ENCODE measurements at regions not wholly inside any gene's neighbourhood (a gene's known extent, or its start where the extent isn't known, plus 50 kb on each side); places are given as distances from the start of the nearest gene placed in this dataset.

DNA sequence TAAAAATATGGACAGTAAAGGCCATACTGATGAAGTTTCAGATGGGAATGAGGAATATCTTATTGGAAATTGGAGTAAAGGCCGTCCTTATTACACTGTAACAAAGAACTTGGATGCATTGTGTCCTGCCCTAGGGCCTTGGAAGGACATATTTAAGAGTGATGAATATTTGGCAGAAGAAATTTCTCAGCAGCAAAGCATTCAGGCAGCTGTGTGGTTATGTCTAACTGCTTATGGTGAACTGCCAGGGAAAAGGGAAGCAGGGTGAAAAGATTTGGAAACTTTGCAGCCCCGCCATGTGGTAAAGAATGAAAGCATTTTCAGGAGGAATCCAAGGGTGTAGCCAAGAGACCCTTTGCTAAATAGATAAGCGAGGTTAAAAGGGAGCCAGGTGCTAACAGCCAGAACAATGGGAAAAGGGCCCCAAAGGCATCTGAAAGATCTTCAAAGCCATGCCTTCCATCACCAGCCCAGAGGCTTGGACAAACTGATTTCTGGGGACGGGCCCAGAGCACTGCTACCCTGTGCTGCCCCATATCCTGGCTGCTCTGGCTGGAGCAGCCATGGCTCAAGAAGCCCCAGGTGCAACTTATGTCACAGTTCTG lies 200.0 kb downstream of the PTPRU start:
- WGBS (ENCODE audit: low lambda C conversion rate), result 16% methylated on average over 4 of the region's 4 CpGs
- H3K9ac ChIP-seq (ENCODE audit: insufficient read depth, low read depth, low read length), result no peak overlapping the region
- DNase-seq (ENCODE audit: low spot score) (no peak), ATAC-seq (no peak), FAIRE-seq (no peak)
- no peaks in the 10 kb centered on the region for H3K79me2 ChIP-seq (ENCODE audit: insufficient read depth, low read length)
- peaks cover 7% of the 10 kb centered on the region for H3K4me1 ChIP-seq (ENCODE audit: insufficient read depth, low read length)
- no peaks in the 10 kb centered on the region; the same call in 1 of the 2 replicates for H3K9me3 ChIP-seq (ENCODE audit: low read length)
- no TSS peak for BruUV-seq (replicated peaks)
- ChIA-PET CTCF (ENCODE audit: low intra/inter-chr PET ratio, low total read pairs) (no interaction called here), POLR2A (no interaction called here)
- H3K27me3 ChIP-seq (ENCODE audit: control insufficient read depth in 1 of 2, insufficient read depth in 2 of 2, low read length in 2 of 2), result 0 out of 5 replicates have a peak, but pooled peaks cover 0 to 2% of the 10 kb centered on the region in 2 experiments
- TF ChIP-seq, protein P1, sequence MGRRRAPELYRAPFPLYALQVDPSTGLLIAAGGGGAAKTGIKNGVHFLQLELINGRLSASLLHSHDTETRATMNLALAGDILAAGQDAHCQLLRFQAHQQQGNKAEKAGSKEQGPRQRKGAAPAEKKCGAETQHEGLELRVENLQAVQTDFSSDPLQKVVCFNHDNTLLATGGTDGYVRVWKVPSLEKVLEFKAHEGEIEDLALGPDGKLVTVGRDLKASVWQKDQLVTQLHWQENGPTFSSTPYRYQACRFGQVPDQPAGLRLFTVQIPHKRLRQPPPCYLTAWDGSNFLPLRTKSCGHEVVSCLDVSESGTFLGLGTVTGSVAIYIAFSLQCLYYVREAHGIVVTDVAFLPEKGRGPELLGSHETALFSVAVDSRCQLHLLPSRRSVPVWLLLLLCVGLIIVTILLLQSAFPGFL (CRISPR knock-in tag; IDR thresholded peaks at IDR 0.05), result no peak
- TF ChIP-seq RBM22 (optimal IDR thresholded peaks at IDR 0.05; ENCODE audit: low read length) (no peak), DPF2 (CRISPR knock-in tag; IDR thresholded peaks at IDR 0.05; ENCODE audit: borderline replicate concordance, low read depth) (no peak), CHD2 (IDR thresholded peaks at IDR 0.05; ENCODE audit: low read depth, low read length) (no peak), ZNF343 (CRISPR knock-in tag; IDR thresholded peaks at IDR 0.05) (no peak), BRD4 (CRISPR knock-in tag; IDR thresholded peaks at IDR 0.05) (no peak), KDM3A (CRISPR knock-in tag; IDR thresholded peaks at IDR 0.05; ENCODE audit: low read depth) (no peak)
- TF ChIP-seq, protein P2, sequence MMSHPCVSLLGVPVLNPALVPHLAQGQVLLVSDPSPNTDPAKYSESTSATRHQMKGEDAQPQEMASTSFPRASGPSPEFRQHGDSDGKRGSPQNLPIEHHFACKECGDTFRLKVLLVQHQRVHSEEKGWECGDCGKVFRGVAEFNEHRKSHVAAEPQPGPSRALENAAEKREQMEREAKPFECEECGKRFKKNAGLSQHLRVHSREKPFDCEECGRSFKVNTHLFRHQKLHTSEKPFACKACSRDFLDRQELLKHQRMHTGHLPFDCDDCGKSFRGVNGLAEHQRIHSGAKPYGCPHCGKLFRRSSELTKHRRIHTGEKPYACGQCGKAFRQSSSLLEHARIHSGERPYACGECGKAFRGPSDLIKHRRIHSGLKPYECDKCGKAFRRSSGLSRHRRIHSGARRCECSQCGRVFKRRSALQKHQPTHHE (CRISPR knock-in tag; IDR thresholded peaks at IDR 0.05; ENCODE audit: borderline replicate concordance), result no peak
- TF ChIP-seq, protein P3, sequence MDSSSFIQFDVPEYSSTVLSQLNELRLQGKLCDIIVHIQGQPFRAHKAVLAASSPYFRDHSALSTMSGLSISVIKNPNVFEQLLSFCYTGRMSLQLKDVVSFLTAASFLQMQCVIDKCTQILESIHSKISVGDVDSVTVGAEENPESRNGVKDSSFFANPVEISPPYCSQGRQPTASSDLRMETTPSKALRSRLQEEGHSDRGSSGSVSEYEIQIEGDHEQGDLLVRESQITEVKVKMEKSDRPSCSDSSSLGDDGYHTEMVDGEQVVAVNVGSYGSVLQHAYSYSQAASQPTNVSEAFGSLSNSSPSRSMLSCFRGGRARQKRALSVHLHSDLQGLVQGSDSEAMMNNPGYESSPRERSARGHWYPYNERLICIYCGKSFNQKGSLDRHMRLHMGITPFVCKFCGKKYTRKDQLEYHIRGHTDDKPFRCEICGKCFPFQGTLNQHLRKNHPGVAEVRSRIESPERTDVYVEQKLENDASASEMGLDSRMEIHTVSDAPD (CRISPR knock-in tag; IDR thresholded peaks at IDR 0.05), result no peak
- TF ChIP-seq, protein P4, sequence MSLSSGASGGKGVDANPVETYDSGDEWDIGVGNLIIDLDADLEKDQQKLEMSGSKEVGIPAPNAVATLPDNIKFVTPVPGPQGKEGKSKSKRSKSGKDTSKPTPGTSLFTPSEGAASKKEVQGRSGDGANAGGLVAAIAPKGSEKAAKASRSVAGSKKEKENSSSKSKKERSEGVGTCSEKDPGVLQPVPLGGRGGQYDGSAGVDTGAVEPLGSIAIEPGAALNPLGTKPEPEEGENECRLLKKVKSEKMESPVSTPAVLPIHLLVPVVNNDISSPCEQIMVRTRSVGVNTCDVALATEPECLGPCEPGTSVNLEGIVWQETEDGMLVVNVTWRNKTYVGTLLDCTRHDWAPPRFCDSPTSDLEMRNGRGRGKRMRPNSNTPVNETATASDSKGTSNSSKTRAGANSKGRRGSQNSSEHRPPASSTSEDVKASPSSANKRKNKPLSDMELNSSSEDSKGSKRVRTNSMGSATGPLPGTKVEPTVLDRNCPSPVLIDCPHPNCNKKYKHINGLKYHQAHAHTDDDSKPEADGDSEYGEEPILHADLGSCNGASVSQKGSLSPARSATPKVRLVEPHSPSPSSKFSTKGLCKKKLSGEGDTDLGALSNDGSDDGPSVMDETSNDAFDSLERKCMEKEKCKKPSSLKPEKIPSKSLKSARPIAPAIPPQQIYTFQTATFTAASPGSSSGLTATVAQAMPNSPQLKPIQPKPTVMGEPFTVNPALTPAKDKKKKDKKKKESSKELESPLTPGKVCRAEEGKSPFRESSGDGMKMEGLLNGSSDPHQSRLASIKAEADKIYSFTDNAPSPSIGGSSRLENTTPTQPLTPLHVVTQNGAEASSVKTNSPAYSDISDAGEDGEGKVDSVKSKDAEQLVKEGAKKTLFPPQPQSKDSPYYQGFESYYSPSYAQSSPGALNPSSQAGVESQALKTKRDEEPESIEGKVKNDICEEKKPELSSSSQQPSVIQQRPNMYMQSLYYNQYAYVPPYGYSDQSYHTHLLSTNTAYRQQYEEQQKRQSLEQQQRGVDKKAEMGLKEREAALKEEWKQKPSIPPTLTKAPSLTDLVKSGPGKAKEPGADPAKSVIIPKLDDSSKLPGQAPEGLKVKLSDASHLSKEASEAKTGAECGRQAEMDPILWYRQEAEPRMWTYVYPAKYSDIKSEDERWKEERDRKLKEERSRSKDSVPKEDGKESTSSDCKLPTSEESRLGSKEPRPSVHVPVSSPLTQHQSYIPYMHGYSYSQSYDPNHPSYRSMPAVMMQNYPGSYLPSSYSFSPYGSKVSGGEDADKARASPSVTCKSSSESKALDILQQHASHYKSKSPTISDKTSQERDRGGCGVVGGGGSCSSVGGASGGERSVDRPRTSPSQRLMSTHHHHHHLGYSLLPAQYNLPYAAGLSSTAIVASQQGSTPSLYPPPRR (CRISPR knock-in tag; IDR thresholded peaks at IDR 0.05; ENCODE audit: borderline replicate concordance), result no peak
- intact Hi-C loops (cut with micrococcal nuclease; ENCODE audit: unreplicated experiment), result no loop called here
- no peaks in the 10 kb centered on the region for H3K36me3 ChIP-seq (replicated peaks in 1 of 2; ENCODE audit: control insufficient read depth in 1 of 2, insufficient read depth in 2 of 2, low read length in 2 of 2)
- H3K27ac ChIP-seq (ENCODE audit: extremely low read length, insufficient read depth, low read length), result no peak overlapping the region
- no peak overlapping the region for H3K4me2 ChIP-seq (ENCODE audit: low read depth, low read length)
- H3K4me3 ChIP-seq (replicated peaks in 1 of 3; ENCODE audit: insufficient read depth in 1 of 3, low read depth in 2 of 3, low read length in 3 of 3), result no peak overlapping the region
- in situ Hi-C loops (cut with HindIII; ENCODE audit: extremely low pct_ligation_motif_present, low pct_unique_long_range_greater_than_20kb), result no loop called here
- H4K20me1 ChIP-seq (ENCODE audit: insufficient read depth, low read length), result no peaks in the 10 kb centered on the region
- no peak overlapping the region for H2AFZ ChIP-seq (ENCODE audit: low read length)
